Nephron progenitor cell (in vitro differentiated cells): ENCODE measurements at regions not wholly inside any gene's neighbourhood (a gene's known extent, or its start where the extent isn't known, plus 50 kb on each side); places are given as distances from the start of the nearest gene placed in this dataset.

Experiments
- DNase-seq: peaks from one replicate; pipeline ENCODE4 v3.0.0; 2021
- H3K27ac Mint-ChIP-seq: 2 replicates; pipeline ENCODE4 v1.8.0; 2021; ENCODE audit warnings: mild to moderate bottlenecking, moderate library complexity, mixed read lengths
- H3K27me3 Mint-ChIP-seq: 2 replicates; pipeline ENCODE4 v1.8.0; 2021; ENCODE audit warnings: mild to moderate bottlenecking, low read depth, mixed read lengths; ENCODE audit not compliant: poor library complexity
- H3K36me3 Mint-ChIP-seq: 2 replicates; pipeline ENCODE4 v1.8.0; 2021; ENCODE audit warnings: low read depth, mixed read lengths
- H3K4me1 Mint-ChIP-seq: 2 replicates; pipeline ENCODE4 v1.8.0; 2021; ENCODE audit warnings: mixed read lengths
- H3K4me3 Mint-ChIP-seq: 2 replicates; pipeline ENCODE4 v1.8.0; 2021; ENCODE audit warnings: mild to moderate bottlenecking, moderate library complexity, mixed read lengths
- H3K9me3 Mint-ChIP-seq: 2 replicates; pipeline ENCODE4 v1.8.0; 2021; ENCODE audit warnings: mild to moderate bottlenecking, moderate library complexity, mixed read lengths
- TF ChIP-seq, protein P1 (sequence below): fragments of 200-600 bp; sonication (generic); IDR thresholded peaks from 2 replicates; pipeline ENCODE4 v1.5.0; 2021; ENCODE audit warnings: antibody characterized with exemption

GRCh38 chr13:33743438-33744368 lies 74.2 kb upstream of the RFC3 start:
- no peaks in the 10 kb centered on the region for H3K4me1 Mint-ChIP-seq
- peaks cover 6% of the 10 kb centered on the region for H3K27me3 Mint-ChIP-seq
- H3K4me3 Mint-ChIP-seq, result no peak overlapping the region
- H3K27ac Mint-ChIP-seq, result no peak overlapping the region
- H3K36me3 Mint-ChIP-seq, result no peaks in the 10 kb centered on the region
- no peak for DNase-seq
- no peaks in the 10 kb centered on the region for H3K9me3 Mint-ChIP-seq
- TF ChIP-seq, protein P1, sequence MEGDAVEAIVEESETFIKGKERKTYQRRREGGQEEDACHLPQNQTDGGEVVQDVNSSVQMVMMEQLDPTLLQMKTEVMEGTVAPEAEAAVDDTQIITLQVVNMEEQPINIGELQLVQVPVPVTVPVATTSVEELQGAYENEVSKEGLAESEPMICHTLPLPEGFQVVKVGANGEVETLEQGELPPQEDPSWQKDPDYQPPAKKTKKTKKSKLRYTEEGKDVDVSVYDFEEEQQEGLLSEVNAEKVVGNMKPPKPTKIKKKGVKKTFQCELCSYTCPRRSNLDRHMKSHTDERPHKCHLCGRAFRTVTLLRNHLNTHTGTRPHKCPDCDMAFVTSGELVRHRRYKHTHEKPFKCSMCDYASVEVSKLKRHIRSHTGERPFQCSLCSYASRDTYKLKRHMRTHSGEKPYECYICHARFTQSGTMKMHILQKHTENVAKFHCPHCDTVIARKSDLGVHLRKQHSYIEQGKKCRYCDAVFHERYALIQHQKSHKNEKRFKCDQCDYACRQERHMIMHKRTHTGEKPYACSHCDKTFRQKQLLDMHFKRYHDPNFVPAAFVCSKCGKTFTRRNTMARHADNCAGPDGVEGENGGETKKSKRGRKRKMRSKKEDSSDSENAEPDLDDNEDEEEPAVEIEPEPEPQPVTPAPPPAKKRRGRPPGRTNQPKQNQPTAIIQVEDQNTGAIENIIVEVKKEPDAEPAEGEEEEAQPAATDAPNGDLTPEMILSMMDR, result no peak

GRCh38 chr13:33744589-33745369 lies 73.2 kb upstream of the RFC3 start:
- no peaks in the 10 kb centered on the region for H3K4me1 Mint-ChIP-seq
- DNase-seq, result no peak
- no peak overlapping the region for H3K27ac Mint-ChIP-seq
- TF ChIP-seq, protein P1, result no peak
- H3K36me3 Mint-ChIP-seq, result no peaks in the 10 kb centered on the region
- peaks cover 7% of the 10 kb centered on the region for H3K27me3 Mint-ChIP-seq
- no peaks in the 10 kb centered on the region for H3K9me3 Mint-ChIP-seq
- H3K4me3 Mint-ChIP-seq, result no peak overlapping the region

DNA sequence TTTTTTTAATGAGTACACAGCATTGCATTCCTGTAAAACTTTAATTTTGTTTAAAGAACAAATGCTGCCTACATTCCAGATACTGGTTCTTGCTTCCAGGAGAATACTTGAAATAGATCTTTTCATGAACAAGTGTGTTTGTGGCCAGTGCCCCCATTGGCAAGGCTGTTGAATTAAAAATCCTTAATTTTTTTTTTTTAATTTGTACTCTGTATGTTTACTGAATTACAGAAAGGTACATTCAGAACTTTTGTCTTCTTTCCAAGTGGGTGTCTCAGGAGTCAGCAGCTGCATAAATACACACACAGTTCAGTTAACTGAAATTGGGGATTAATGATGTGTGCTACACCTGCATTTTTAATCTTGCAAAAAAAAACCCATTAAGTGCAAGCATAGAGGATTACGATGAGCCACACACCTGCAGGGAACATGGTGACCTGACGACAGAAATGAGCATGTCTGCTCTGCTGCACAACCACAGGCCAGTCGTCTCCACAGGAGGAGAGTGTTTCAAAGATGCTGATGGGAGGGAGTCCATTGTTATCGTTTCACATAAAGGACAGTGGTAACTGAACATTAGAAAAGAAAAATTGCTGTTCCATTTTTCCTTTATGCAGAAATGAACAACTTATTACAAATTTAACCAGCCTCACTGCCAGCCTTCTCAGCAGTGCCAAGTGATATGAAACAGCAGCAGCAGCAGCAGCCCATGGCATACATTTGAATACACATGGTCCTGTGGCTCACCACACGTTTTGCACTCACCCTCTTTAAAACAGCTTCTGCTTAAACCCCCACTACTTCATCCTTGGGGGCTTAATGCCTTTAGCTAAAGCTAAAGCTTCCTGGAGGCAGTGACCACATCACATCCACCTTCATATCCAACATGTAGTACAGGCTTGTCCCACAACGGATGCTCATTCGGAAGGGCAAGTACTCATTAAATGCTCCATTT lies 72.3 kb upstream of the RFC3 start:
- H3K27ac Mint-ChIP-seq, result no peak overlapping the region
- H3K27me3 Mint-ChIP-seq, result peaks cover 10% of the 10 kb centered on the region
- H3K9me3 Mint-ChIP-seq, result no peaks in the 10 kb centered on the region
- TF ChIP-seq, protein P1, result no peak
- H3K4me3 Mint-ChIP-seq, result no peak overlapping the region
- no peak for DNase-seq
- H3K36me3 Mint-ChIP-seq, result no peaks in the 10 kb centered on the region
- no peaks in the 10 kb centered on the region for H3K4me1 Mint-ChIP-seq

DNA sequence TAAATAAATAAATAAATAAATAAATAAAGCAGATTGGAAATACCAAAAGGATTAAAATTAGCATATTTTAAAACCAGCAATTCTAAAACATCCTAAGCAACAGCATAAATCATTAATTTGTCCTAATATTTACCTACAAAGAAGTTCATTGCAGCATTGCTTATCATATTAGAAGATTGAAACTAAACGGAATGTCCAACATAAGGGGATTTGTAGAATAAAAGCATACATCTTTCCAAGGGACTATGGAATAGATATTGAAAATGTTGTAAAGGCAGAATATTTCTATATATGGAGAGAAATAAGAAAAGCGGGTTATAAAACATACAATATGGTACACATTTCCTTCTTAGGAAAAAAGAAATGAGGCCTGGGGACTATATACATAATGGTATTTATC lies 71.1 kb upstream of the RFC3 start:
- no peak overlapping the region for H3K27ac Mint-ChIP-seq
- H3K4me3 Mint-ChIP-seq, result no peak overlapping the region
- no peaks in the 10 kb centered on the region for H3K36me3 Mint-ChIP-seq
- TF ChIP-seq, protein P1, result no peak
- H3K27me3 Mint-ChIP-seq, result peaks cover 10% of the 10 kb centered on the region
- H3K4me1 Mint-ChIP-seq, result no peaks in the 10 kb centered on the region
- no peaks in the 10 kb centered on the region for H3K9me3 Mint-ChIP-seq
- DNase-seq, result no peak

- TF ChIP-seq, protein P1, result no peak
- no peak overlapping the region for H3K27ac Mint-ChIP-seq
- H3K27me3 Mint-ChIP-seq, result peaks cover 13% of the 10 kb centered on the region
- DNase-seq, result no peak
- no peaks in the 10 kb centered on the region for H3K36me3 Mint-ChIP-seq
- H3K9me3 Mint-ChIP-seq, result no peaks in the 10 kb centered on the region
- H3K4me1 Mint-ChIP-seq, result peaks cover 14% of the 10 kb centered on the region
- H3K4me3 Mint-ChIP-seq, result no peak overlapping the region
Measured at GRCh38 chr13:33751151-33751550, 66.8 kb upstream of the RFC3 start.
